Fibroblast of lung (primary cell): ENCODE measurements at regions not wholly inside any gene's neighbourhood (a gene's known extent, or its start where the extent isn't known, plus 50 kb on each side); places are given as distances from the start of the nearest gene placed in this dataset.

Experiments
- DNase-seq, 2 donors: peaks; one replicate each; pipeline versions ENCODE4 v3.0.0 to v3.0.0-alpha.2; 2010; ENCODE audit warnings: low read depth in 2 of 2
- H2AFZ ChIP-seq: 2 replicates; pipeline ENCODE4 v1.5.1; 2012; ENCODE audit warnings: low read length, control low read depth, inconsistent platforms
- H3K27ac ChIP-seq: 2 replicates; pipeline ENCODE4 v1.5.1; 2011; ENCODE audit warnings: low read length, control low read depth; ENCODE audit not compliant: insufficient read depth
- H3K27me3 ChIP-seq: 2 replicates; pipeline ENCODE4 v1.5.1; 2011; ENCODE audit warnings: mild to moderate bottlenecking, low read length; ENCODE audit not compliant: control insufficient read depth, insufficient read depth
- H3K36me3 ChIP-seq: 2 replicates; pipeline ENCODE4 v1.5.1; 2011; ENCODE audit warnings: low read length; ENCODE audit not compliant: control insufficient read depth, insufficient read depth
- H3K4me1 ChIP-seq: 2 replicates; pipeline ENCODE4 v1.5.1; 2011; ENCODE audit warnings: low read length; ENCODE audit not compliant: control insufficient read depth, insufficient read depth; ENCODE audit errors: extremely low read depth
- H3K4me2 ChIP-seq: 2 replicates; pipeline ENCODE4 v1.5.1; 2011; ENCODE audit warnings: low read length, control low read depth; ENCODE audit not compliant: insufficient read depth; ENCODE audit errors: extremely low read depth
- H3K4me3 ChIP-seq, 4 experiments: fragments of 200-600 bp in 1 of 4; sonication (generic) in 1 of 4; replicated peaks in 1 of 4; 2 replicates each; pipeline ENCODE4 v1.5.1; 2011 to 2016; ENCODE audit warnings: low read length in 4 of 4, low read depth in 3 of 4, mild to moderate bottlenecking in 3 of 4, control low read depth in 2 of 4, inconsistent platforms in 1 of 4, mixed read lengths in 1 of 4; ENCODE audit not compliant: insufficient read depth in 1 of 4; ENCODE audit errors: control extremely low read depth in 1 of 4
- H3K79me2 ChIP-seq: 2 replicates; pipeline ENCODE4 v1.5.1; 2012; ENCODE audit warnings: mild to moderate bottlenecking, low read length, inconsistent platforms; ENCODE audit not compliant: control insufficient read depth, insufficient read depth
- H3K9ac ChIP-seq: 2 replicates; pipeline ENCODE4 v1.5.1; 2011; ENCODE audit warnings: mild to moderate bottlenecking, low read length, control low read depth; ENCODE audit not compliant: insufficient read depth
- H3K9me3 ChIP-seq: 2 replicates; pipeline ENCODE4 v1.5.1; 2012; ENCODE audit warnings: low read depth, low read length; ENCODE audit not compliant: control insufficient read depth, insufficient read depth
- H4K20me1 ChIP-seq: 2 replicates; pipeline ENCODE4 v1.5.1; 2011; ENCODE audit warnings: low read length; ENCODE audit not compliant: control insufficient read depth, insufficient read depth; ENCODE audit errors: extremely low read depth
- EZH2 ChIP-seq: IDR thresholded peaks from 2 replicates; pipeline ENCODE4 v1.5.1; 2012; ENCODE audit warnings: low read length, control low read depth, mild to moderate bottlenecking; ENCODE audit errors: missing control alignments
- TF ChIP-seq, protein P1 (sequence below), 2 donors: IDR thresholded peaks in 1 of 2; conservative IDR thresholded peaks in 1 of 2; 1 replicate in 1 of 2; 2 replicates in 1 of 2; pipeline ENCODE4 v1.5.1; 2011 to 2012; ENCODE audit warnings: low read length in 2 of 2, control low read depth in 1 of 2, inconsistent platforms in 1 of 2, low read depth in 1 of 2, mild to moderate bottlenecking in 1 of 2

DNA sequence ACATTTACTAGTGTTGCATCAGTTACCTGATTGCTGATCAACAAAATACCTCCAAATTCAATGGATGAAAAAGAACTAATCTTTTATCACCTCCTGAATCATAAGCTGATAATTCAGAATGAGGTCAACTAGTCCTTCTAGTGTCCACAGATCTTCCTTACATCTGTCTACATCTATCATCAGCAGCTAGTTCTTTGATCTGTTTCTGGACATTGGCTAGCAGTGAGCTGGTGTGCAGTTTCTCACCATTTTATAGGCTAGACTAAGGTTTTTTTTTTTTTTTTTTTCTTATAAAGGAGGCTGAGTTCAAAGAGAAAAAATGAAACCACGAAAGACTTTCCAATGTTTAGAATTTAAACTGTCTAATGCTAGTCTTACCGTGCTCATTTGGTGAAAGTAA, 534.3 kb upstream of the ST8SIA4 start:
- Histone ChIP-seq H3K4me2 (no peak overlapping the region), H3K9me3 (no peaks in the 10 kb centered on the region), H3K27me3 (no peaks in the 10 kb centered on the region), H3K79me2 (no peaks in the 10 kb centered on the region), H3K36me3 (no peaks in the 10 kb centered on the region), H2AFZ (no peak overlapping the region), H3K9ac (no peak overlapping the region), H4K20me1 (no peaks in the 10 kb centered on the region), H3K4me1 (no peaks in the 10 kb centered on the region), H3K27ac (no peak overlapping the region), H3K4me3 (no peak overlapping the region)
- no peak for DNase-seq
- no peak for TF ChIP-seq EZH2
- TF ChIP-seq, protein P1, sequence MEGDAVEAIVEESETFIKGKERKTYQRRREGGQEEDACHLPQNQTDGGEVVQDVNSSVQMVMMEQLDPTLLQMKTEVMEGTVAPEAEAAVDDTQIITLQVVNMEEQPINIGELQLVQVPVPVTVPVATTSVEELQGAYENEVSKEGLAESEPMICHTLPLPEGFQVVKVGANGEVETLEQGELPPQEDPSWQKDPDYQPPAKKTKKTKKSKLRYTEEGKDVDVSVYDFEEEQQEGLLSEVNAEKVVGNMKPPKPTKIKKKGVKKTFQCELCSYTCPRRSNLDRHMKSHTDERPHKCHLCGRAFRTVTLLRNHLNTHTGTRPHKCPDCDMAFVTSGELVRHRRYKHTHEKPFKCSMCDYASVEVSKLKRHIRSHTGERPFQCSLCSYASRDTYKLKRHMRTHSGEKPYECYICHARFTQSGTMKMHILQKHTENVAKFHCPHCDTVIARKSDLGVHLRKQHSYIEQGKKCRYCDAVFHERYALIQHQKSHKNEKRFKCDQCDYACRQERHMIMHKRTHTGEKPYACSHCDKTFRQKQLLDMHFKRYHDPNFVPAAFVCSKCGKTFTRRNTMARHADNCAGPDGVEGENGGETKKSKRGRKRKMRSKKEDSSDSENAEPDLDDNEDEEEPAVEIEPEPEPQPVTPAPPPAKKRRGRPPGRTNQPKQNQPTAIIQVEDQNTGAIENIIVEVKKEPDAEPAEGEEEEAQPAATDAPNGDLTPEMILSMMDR (conservative IDR thresholded peaks at IDR 0.05 in 1 of 2, IDR thresholded peaks at IDR 0.05 in 1 of 2; ENCODE audit: low read depth in 1 of 2, low read length in 2 of 2): no peak

DNA sequence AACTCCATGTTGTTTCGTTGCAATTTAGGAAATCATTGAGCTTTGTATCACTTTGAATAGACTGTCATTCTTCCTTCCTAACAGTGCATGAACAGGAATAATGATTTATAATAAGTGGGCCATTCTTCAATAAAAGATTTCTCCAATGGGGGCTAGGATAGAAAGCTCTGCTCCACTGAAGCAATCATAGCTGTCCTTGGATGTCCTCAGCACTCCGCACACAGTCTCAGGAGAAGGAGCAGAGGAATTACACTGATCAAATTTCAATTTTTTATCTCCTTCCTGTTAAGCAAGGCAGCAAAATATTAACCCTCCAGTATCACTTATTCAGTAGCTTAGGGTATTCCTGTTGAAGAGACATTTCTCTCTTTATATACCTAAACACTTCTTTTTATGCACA, 532.7 kb upstream of the ST8SIA4 start:
- DNase-seq: no peak
- no peaks in the 10 kb centered on the region for H3K79me2 ChIP-seq
- H4K20me1 ChIP-seq: no peaks in the 10 kb centered on the region
- TF ChIP-seq, protein P1 (conservative IDR thresholded peaks at IDR 0.05 in 1 of 2, IDR thresholded peaks at IDR 0.05 in 1 of 2; ENCODE audit: low read depth in 1 of 2, low read length in 2 of 2): no peak
- no peak for TF ChIP-seq EZH2
- H3K27me3 ChIP-seq: no peaks in the 10 kb centered on the region
- H2AFZ ChIP-seq: no peak overlapping the region
- no peak overlapping the region for H3K4me2 ChIP-seq
- H3K9me3 ChIP-seq: no peaks in the 10 kb centered on the region
- H3K9ac ChIP-seq: no peak overlapping the region
- no peaks in the 10 kb centered on the region for H3K4me1 ChIP-seq
- no peak overlapping the region for H3K27ac ChIP-seq
- no peak overlapping the region for H3K4me3 ChIP-seq
- no peaks in the 10 kb centered on the region for H3K36me3 ChIP-seq

DNA sequence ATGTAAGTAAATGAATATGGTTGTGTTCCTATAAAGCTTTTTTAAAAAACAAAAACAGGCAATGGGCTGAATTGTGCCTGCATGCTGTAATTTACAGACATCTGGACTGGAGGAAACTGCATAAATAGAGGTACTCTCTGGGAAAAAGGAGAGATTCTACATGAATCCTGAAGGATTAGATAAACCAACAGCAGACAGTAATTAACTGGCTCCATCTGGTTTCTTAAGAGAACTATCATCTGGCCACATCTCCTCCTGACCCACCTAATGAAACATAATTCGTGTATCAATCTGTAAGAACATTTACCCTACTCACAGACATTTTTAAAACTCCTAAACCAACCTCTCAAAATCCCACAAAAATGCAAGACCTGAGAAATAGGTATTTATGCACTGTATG, 528.1 kb upstream of the ST8SIA4 start:
- Histone ChIP-seq H3K36me3 (no peaks in the 10 kb centered on the region), H3K27ac (no peak overlapping the region), H2AFZ (no peak overlapping the region), H3K4me3 (no peak overlapping the region), H3K4me2 (no peak overlapping the region), H3K27me3 (no peaks in the 10 kb centered on the region), H3K9me3 (no peaks in the 10 kb centered on the region), H4K20me1 (no peaks in the 10 kb centered on the region), H3K79me2 (no peaks in the 10 kb centered on the region), H3K4me1 (no peaks in the 10 kb centered on the region), H3K9ac (no peak overlapping the region)
- TF ChIP-seq EZH2: no peak
- TF ChIP-seq, protein P1 (conservative IDR thresholded peaks at IDR 0.05 in 1 of 2, IDR thresholded peaks at IDR 0.05 in 1 of 2; ENCODE audit: low read depth in 1 of 2, low read length in 2 of 2): no peak
- DNase-seq: no peak
